Activated naive CD8-positive, alpha-beta T cell treated with anti-CD3 and anti-CD28 coated beads, Interleukin-2, amount 10 ng/mL, durations not matched to agents 7 days and 5 days (primary cell): ENCODE measurements at regions not wholly inside any gene's neighbourhood (a gene's known extent, or its start where the extent isn't known, plus 50 kb on each side); places are given as distances from the start of the nearest gene placed in this dataset.

Experiments
- ATAC-seq: fragments of 150-1000 bp; cut with Tn5 transposase; one replicate; pipeline ENCODE4 v1.10.0; 2021; ENCODE audit warnings: low read depth, moderate library complexity
- POLR2A ChIA-PET: fragments of 350-600 bp; sonication (Branson Sonifier 250); formaldehyde crosslinking; loops from one replicate; lab custom pipeline; 2021; ENCODE audit warnings: antibody characterized with exemption; lab: Charles Lee
- DNase-seq: peaks from one replicate; pipeline ENCODE4 v3.0.0; 2021
- H3K27ac Mint-ChIP-seq: one replicate; pipeline ENCODE4 v1.8.0; 2022; ENCODE audit warnings: mild to moderate bottlenecking, mixed read lengths
- H3K27me3 Mint-ChIP-seq: one replicate; pipeline ENCODE4 v1.8.0; 2022; ENCODE audit warnings: mild to moderate bottlenecking, moderate library complexity, mixed read lengths
- H3K36me3 Mint-ChIP-seq: one replicate; pipeline ENCODE4 v1.8.0; 2021; ENCODE audit warnings: mild to moderate bottlenecking, mixed read lengths
- H3K4me1 Mint-ChIP-seq: one replicate; pipeline ENCODE4 v1.8.0; 2021; ENCODE audit warnings: mixed read lengths
- H3K4me3 Mint-ChIP-seq: one replicate; pipeline ENCODE4 v1.8.0; 2022; ENCODE audit warnings: mild to moderate bottlenecking, moderate library complexity, mixed read lengths
- H3K9me3 Mint-ChIP-seq: one replicate; pipeline ENCODE4 v1.8.0; 2021; ENCODE audit warnings: mixed read lengths

GRCh38 chr22:49270595-49271368 lies 556.9 kb downstream of the BRD1 start:
- POLR2A ChIA-PET, result no interaction called here
- no peak for ATAC-seq
- Mint-ChIP-seq H3K4me1 (peaks cover 2% of the 10 kb centered on the region), H3K27me3 (peaks cover 29% of the 10 kb centered on the region), H3K36me3 (no peaks in the 10 kb centered on the region), H3K9me3 (no peaks in the 10 kb centered on the region), H3K27ac (no peak overlapping the region), H3K4me3 (no peak overlapping the region)
- DNase-seq, result no peak

- H3K27me3 Mint-ChIP-seq, result peaks cover 29% of the 10 kb centered on the region
Observed at GRCh38 chr22:49269928-49270327, 557.7 kb downstream of the BRD1 start.

GRCh38 chr22:49269371-49269770 lies 558.3 kb downstream of the BRD1 start:
- no peak for DNase-seq
- POLR2A ChIA-PET, result no interaction called here
- Mint-ChIP-seq H3K27me3 (peaks cover 29% of the 10 kb centered on the region), H3K4me3 (no peak overlapping the region), H3K36me3 (no peaks in the 10 kb centered on the region), H3K9me3 (no peaks in the 10 kb centered on the region), H3K4me1 (peaks cover 3% of the 10 kb centered on the region), H3K27ac (no peak overlapping the region)
- no peak for ATAC-seq

More at GRCh38 chr22:49269928-49270327, 557.7 kb downstream of the BRD1 start:
- DNase-seq (no peak), ATAC-seq (no peak)
- H3K9me3 Mint-ChIP-seq, result no peaks in the 10 kb centered on the region
- no peak overlapping the region for H3K4me3 Mint-ChIP-seq
- peaks cover 2% of the 10 kb centered on the region for H3K4me1 Mint-ChIP-seq
- no peaks in the 10 kb centered on the region for H3K36me3 Mint-ChIP-seq
- POLR2A ChIA-PET, result no interaction called here
- H3K27ac Mint-ChIP-seq, result no peak overlapping the region

- Mint-ChIP-seq H3K4me1 (peaks cover 4% of the 10 kb centered on the region), H3K27ac (no peak overlapping the region), H3K27me3 (peaks cover 29% of the 10 kb centered on the region), H3K9me3 (no peaks in the 10 kb centered on the region), H3K4me3 (no peak overlapping the region), H3K36me3 (no peaks in the 10 kb centered on the region)
- DNase-seq (no peak), ATAC-seq (no peak)
- POLR2A ChIA-PET, result no interaction called here
Observed at GRCh38 chr22:49268924-49269323, 558.7 kb downstream of the BRD1 start.

- H3K9me3 Mint-ChIP-seq, result no peaks in the 10 kb centered on the region
- no peak for ATAC-seq
Observed at GRCh38 chr22:49267996-49268395, 559.7 kb downstream of the BRD1 start.

DNA sequence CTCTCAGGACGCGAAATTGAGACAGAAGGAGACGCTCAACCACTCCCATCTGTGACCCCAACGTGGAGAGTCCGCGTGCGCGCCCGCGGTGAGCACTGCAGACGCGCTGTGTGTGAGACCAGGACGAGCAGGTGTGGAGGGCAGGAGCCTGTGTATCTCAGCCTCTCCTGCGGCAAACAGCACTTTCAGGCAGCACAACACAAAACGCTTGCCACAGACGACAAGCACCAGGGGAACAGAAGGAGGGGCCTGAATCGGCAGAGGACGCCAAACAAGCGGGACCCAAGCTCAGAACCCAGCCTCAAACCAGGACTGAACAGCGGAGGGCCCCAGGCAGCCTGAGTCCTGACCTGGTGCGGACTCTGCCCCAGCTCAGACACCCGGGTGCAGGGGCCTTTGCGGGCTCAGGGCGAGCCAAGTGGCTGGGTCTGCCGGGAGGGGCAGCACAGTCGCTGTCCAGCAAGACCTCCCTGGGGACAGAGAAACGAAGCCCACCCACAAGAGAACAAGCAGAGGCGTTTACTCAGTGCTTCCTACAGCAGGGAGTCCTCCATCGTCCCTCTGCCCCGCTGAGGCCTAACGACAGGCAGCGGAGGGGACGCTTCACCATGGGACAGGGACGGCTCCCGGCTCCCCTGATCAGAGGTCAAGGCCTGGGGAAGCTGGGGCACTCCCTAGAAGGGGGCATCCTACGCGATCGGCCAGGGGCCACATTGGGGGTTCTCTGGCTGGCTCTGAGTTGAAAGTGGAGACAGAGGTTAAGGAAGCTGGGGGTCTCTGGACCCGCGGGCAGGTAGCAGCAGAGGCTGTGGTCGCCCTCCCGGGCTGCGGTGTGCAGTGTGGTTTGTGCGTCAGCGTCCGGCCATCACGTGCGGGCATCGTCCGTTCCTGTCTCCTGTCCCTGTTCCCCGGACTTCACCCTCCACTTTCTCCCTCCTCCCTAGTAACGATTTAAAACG lies 560.8 kb downstream of the BRD1 start:
- no peak for ATAC-seq
- H3K4me1 Mint-ChIP-seq, result peaks cover 4% of the 10 kb centered on the region
- H3K36me3 Mint-ChIP-seq, result no peaks in the 10 kb centered on the region
- no peak overlapping the region for H3K4me3 Mint-ChIP-seq
- POLR2A ChIA-PET, result no interaction called here
- peaks cover 29% of the 10 kb centered on the region for H3K27me3 Mint-ChIP-seq
- no peaks in the 10 kb centered on the region for H3K9me3 Mint-ChIP-seq
- DNase-seq, result no peak
- H3K27ac Mint-ChIP-seq, result no peak overlapping the region

More at GRCh38 chr22:49267996-49268395, 559.7 kb downstream of the BRD1 start:
- peaks cover 29% of the 10 kb centered on the region for H3K27me3 Mint-ChIP-seq
- peaks cover 4% of the 10 kb centered on the region for H3K4me1 Mint-ChIP-seq
- POLR2A ChIA-PET, result no interaction called here
- H3K4me3 Mint-ChIP-seq, result no peak overlapping the region
- no peak for DNase-seq
- no peak overlapping the region for H3K27ac Mint-ChIP-seq
- H3K36me3 Mint-ChIP-seq, result no peaks in the 10 kb centered on the region

DNA sequence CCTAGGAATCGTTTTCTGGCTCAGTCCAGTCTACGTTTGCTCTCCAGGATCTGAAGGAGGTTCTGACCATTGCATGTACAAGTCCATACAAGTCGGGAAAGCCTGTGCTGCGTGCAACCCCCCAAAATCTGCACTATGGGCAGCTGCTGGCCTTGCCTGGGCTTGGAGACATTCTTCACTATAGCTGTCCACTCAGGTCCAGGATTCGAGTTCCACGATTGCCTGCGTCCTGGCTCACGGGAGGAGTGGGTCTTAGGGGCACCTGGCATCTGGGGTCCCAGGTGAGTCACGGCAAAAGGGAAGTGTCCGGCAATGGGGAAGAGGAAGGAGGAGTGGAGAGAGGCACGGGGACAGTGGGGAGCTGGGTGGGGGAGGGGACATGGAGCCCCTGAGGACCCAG lies 563.0 kb downstream of the BRD1 start:
- Mint-ChIP-seq H3K4me3 (no peak overlapping the region), H3K36me3 (no peaks in the 10 kb centered on the region), H3K9me3 (no peaks in the 10 kb centered on the region), H3K27me3 (peaks cover 15% of the 10 kb centered on the region), H3K27ac (no peak overlapping the region), H3K4me1 (peaks cover 3% of the 10 kb centered on the region)
- DNase-seq (no peak), ATAC-seq (no peak)
- POLR2A ChIA-PET, result no interaction called here

- DNase-seq (no peak), ATAC-seq (no peak)
- POLR2A ChIA-PET, result no interaction called here
- Mint-ChIP-seq H3K36me3 (no peaks in the 10 kb centered on the region), H3K4me3 (no peak overlapping the region), H3K27me3 (peaks cover 3% of the 10 kb centered on the region), H3K9me3 (no peaks in the 10 kb centered on the region), H3K4me1 (peaks cover 2% of the 10 kb centered on the region), H3K27ac (no peak overlapping the region)
Observed at GRCh38 chr22:49263101-49263500, 564.6 kb downstream of the BRD1 start.

DNA sequence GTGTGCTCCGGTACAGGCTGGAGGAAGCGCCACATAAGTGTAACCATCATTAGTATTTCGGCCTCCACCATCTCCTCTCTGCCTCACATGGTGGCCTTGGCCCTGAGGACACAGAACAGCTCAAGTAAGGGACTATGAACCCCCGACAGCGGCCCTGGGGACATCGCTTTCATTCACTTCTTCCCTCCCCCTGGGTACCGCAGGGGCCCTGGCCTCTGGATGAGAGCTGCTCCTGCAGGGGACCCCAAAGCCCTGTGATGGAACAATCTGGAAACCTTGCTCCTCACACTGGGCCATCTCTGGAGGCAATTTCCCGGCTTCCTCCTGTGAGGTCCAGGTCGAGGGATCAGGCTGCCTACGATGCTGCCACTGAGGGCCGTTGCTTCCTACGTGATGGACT lies 565.5 kb downstream of the BRD1 start:
- POLR2A ChIA-PET, result no interaction called here
- H3K9me3 Mint-ChIP-seq, result no peaks in the 10 kb centered on the region
- H3K27ac Mint-ChIP-seq, result no peak overlapping the region
- H3K27me3 Mint-ChIP-seq, result peaks cover under 1% of the 10 kb centered on the region
- H3K36me3 Mint-ChIP-seq, result no peaks in the 10 kb centered on the region
- H3K4me3 Mint-ChIP-seq, result no peak overlapping the region
- peaks cover 2% of the 10 kb centered on the region for H3K4me1 Mint-ChIP-seq
- no peak for ATAC-seq
- no peak for DNase-seq

GRCh38 chr22:49261616-49262015 lies 566.1 kb downstream of the BRD1 start:
- Mint-ChIP-seq H3K4me1 (peaks cover 2% of the 10 kb centered on the region), H3K4me3 (no peak overlapping the region), H3K36me3 (no peaks in the 10 kb centered on the region), H3K9me3 (no peaks in the 10 kb centered on the region), H3K27ac (no peak overlapping the region), H3K27me3 (no peaks in the 10 kb centered on the region)
- no peak for ATAC-seq
- no peak for DNase-seq
- POLR2A ChIA-PET, result no interaction called here

DNA sequence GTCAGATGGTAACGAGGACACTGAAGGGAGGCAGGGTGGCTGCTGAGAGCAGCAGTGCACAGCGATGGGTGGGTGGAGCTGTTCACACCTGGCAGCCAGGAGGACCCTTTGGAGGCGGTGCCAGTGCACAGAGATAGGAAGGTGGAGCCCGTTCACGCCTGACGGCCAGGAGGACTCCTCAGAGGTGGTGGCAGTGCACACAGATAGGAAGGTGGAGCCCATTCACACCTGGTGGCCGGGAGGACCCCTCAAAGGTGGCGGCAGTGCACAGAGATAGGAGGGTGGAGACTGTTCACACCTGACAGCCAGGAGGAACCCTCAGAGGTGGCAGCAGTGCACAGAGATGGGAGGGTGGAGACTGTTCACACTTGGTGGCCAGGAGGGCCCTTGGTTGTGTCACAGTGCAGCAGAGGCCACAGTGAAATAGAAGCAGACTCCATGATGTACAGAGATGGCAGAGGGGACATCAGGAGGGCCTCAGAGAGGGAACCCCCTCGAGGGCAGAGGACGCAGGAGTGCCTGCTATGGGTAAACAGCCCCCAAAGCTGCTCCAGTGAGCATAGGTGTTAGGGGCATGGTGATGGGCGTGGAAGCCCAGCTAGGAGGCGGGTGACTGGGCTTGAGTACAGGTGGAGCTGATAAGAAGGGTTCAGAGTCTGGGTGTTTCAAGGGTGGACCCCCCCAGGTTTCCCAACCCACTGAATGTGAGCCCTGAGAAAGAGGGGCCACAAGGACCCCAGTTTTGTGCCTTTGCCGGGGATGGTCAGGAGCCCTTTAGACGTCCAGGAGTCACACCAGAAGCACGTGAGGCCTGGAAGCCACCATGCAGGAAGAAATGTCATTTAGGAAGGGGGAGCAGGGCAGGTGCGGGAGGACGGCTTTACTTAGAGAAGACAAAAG lies 566.7 kb downstream of the BRD1 start:
- POLR2A ChIA-PET, result no interaction called here
- Mint-ChIP-seq H3K36me3 (no peaks in the 10 kb centered on the region), H3K27ac (no peak overlapping the region), H3K4me3 (no peak overlapping the region), H3K27me3 (no peaks in the 10 kb centered on the region), H3K9me3 (no peaks in the 10 kb centered on the region), H3K4me1 (peaks cover 2% of the 10 kb centered on the region)
- ATAC-seq (no peak), DNase-seq (no peak)

GRCh38 chr22:49259839-49260615 lies 567.6 kb downstream of the BRD1 start:
- H3K27me3 Mint-ChIP-seq, result no peaks in the 10 kb centered on the region
- ATAC-seq (no peak), DNase-seq (no peak)
- no peak overlapping the region for H3K27ac Mint-ChIP-seq
- peaks cover 2% of the 10 kb centered on the region for H3K4me1 Mint-ChIP-seq
- no peaks in the 10 kb centered on the region for H3K36me3 Mint-ChIP-seq
- no peaks in the 10 kb centered on the region for H3K9me3 Mint-ChIP-seq
- no peak overlapping the region for H3K4me3 Mint-ChIP-seq
- POLR2A ChIA-PET, result no interaction called here
